ENCODE measurements at regions not wholly inside any gene's neighbourhood (a gene's known extent, or its start where the extent isn't known, plus 50 kb on each side); places are given as distances from the start of the nearest gene placed in this dataset.

DNA sequence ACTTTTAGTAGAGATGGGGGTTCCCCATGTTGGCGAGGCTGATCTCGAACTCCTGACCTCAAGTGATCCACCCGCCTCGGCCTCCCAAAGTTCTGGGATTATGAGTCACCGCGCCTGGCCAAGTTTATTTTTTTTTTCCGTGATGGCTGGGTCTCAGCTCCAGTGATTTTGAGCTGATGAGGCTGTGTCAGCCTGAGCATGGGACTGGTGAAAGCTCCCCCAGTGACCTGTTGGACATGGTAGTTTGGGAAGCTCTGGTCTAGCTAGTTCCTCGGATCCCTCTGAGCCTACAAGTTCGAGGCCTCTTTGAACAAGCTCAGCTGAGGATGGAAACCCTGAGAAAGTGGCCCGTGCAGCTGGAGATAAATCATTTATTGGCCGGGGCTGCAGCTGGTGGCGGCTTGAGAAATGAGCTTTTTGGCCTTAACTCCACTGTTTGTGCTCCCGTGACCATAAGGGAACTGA is 126.8 kb downstream of the SNX5 start (continued):
- TF ChIP-seq ZBTB48 (tag by site-specific recombination; IDR thresholded peaks at IDR 0.05) = no peak
- no peak for TF ChIP-seq TSHZ1 (tag by site-specific recombination; IDR thresholded peaks at IDR 0.05; ENCODE audit: borderline replicate concordance)

- no peak for TF ChIP-seq ZBTB26 (tag by site-specific recombination; optimal IDR thresholded peaks at IDR 0.05)
- peak; percentile 17 for TF ChIP-seq SETDB1 (IDR thresholded peaks at IDR 0.05; ENCODE audit: insufficient read length, low read length)
- TF ChIP-seq GFI1B (tag by site-specific recombination; IDR thresholded peaks at IDR 0.05) = no peak
- no peak for TF ChIP-seq ZNF114 (tag by site-specific recombination; IDR thresholded peaks at IDR 0.05)
- no peak for TF ChIP-seq ZNF423 (tag by site-specific recombination; IDR thresholded peaks at IDR 0.05)
- TF ChIP-seq ZNF654 (tag by site-specific recombination; IDR thresholded peaks at IDR 0.05; ENCODE audit: low read depth) = no peak
- H3K4me1 ChIP-seq (ENCODE audit: control insufficient read depth, insufficient read depth, low read length) = no peaks in the 10 kb centered on the region
- H3K9me3 ChIP-seq (ENCODE audit: control insufficient read depth, insufficient read depth, low read depth, low read length) = no peaks in the 10 kb centered on the region
- H3K36me3 ChIP-seq (ENCODE audit: control insufficient read depth in 2 of 2, insufficient read depth in 1 of 2, low read length in 2 of 2) = no peaks in the 10 kb centered on the region
- ChIA-PET POLR2A (no interaction called here), CTCF (interaction anchor here (1.8 kb wide), 1 partner anchor 57 kb away, joined by 3 read pairs; no protein-coding TSS in a partner anchor)
- H3K27ac ChIP-seq (ENCODE audit: extremely low read depth, low read depth, low read length) = no peak overlapping the region
- no peak overlapping the region for H3K4me3 ChIP-seq (ENCODE audit: low read depth, low read length)
Observed at GRCh38 chr20:17840423-17840822, 128.2 kb downstream of the SNX5 start.

- ChIA-PET POLR2A (no interaction called here), CTCF (interaction anchor here (1.8 kb wide), 1 partner anchor 59 kb away, joined by 3 read pairs; no protein-coding TSS in a partner anchor)
- Histone ChIP-seq H3K36me3 (ENCODE audit: control insufficient read depth in 2 of 2, insufficient read depth in 1 of 2, low read length in 2 of 2) (no peaks in the 10 kb centered on the region), H3K9me3 (ENCODE audit: control insufficient read depth, insufficient read depth, low read depth, low read length) (no peaks in the 10 kb centered on the region), H3K27ac (ENCODE audit: extremely low read depth, low read depth, low read length) (no peak overlapping the region), H3K4me1 (ENCODE audit: control insufficient read depth, insufficient read depth, low read length) (no peaks in the 10 kb centered on the region), H3K4me3 (ENCODE audit: low read depth, low read length) (no peak overlapping the region)
- TF ChIP-seq ZNF423 (tag by site-specific recombination; IDR thresholded peaks at IDR 0.05) (no peak), ZNF221 (tag by site-specific recombination; IDR thresholded peaks at IDR 0.05; ENCODE audit: borderline replicate concordance) (no peak), ZNF302 (tag by site-specific recombination; IDR thresholded peaks at IDR 0.05; ENCODE audit: low read depth) (no peak), ZSCAN30 (tag by site-specific recombination; IDR thresholded peaks at IDR 0.05) (no peak), INSM2 (tag by site-specific recombination; IDR thresholded peaks at IDR 0.05) (no peak), ZNF629 (tag by site-specific recombination; IDR thresholded peaks at IDR 0.05) (no peak), ZNF174 (tag by site-specific recombination; IDR thresholded peaks at IDR 0.05) (no peak), ZNF664 (tag by site-specific recombination; IDR thresholded peaks at IDR 0.05) (no peak), ZBTB17 (tag by site-specific recombination; IDR thresholded peaks at IDR 0.05) (no peak)
- TF ChIP-seq, protein P1, sequence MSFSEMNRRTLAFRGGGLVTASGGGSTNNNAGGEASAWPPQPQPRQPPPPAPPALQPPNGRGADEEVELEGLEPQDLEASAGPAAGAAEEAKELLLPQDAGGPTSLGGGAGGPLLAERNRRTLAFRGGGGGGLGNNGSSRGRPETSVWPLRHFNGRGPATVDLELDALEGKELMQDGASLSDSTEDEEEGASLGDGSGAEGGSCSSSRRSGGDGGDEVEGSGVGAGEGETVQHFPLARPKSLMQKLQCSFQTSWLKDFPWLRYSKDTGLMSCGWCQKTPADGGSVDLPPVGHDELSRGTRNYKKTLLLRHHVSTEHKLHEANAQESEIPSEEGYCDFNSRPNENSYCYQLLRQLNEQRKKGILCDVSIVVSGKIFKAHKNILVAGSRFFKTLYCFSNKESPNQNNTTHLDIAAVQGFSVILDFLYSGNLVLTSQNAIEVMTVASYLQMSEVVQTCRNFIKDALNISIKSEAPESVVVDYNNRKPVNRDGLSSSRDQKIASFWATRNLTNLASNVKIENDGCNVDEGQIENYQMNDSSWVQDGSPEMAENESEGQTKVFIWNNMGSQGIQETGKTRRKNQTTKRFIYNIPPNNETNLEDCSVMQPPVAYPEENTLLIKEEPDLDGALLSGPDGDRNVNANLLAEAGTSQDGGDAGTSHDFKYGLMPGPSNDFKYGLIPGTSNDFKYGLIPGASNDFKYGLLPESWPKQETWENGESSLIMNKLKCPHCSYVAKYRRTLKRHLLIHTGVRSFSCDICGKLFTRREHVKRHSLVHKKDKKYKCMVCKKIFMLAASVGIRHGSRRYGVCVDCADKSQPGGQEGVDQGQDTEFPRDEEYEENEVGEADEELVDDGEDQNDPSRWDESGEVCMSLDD (tag by site-specific recombination; IDR thresholded peaks at IDR 0.05) = no peak
- TF ChIP-seq, protein P2, sequence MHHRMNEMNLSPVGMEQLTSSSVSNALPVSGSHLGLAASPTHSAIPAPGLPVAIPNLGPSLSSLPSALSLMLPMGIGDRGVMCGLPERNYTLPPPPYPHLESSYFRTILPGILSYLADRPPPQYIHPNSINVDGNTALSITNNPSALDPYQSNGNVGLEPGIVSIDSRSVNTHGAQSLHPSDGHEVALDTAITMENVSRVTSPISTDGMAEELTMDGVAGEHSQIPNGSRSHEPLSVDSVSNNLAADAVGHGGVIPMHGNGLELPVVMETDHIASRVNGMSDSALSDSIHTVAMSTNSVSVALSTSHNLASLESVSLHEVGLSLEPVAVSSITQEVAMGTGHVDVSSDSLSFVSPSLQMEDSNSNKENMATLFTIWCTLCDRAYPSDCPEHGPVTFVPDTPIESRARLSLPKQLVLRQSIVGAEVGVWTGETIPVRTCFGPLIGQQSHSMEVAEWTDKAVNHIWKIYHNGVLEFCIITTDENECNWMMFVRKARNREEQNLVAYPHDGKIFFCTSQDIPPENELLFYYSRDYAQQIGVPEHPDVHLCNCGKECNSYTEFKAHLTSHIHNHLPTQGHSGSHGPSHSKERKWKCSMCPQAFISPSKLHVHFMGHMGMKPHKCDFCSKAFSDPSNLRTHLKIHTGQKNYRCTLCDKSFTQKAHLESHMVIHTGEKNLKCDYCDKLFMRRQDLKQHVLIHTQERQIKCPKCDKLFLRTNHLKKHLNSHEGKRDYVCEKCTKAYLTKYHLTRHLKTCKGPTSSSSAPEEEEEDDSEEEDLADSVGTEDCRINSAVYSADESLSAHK (tag by site-specific recombination; IDR thresholded peaks at IDR 0.05) = no peak
Observed at GRCh38 chr20:17838921-17839320, 129.7 kb downstream of the SNX5 start.

Data from HEK293 (cell line).